Stimulated activated naive B cell treated with anti-CD40 and anti-IgM and Interleukin-4, amounts not matched to agents 10 μg/mL and 1 μg/mL and 100 μg/mL, for 72 hours (primary cell): ENCODE measurements at regions not wholly inside any gene's neighbourhood (a gene's known extent, or its start where the extent isn't known, plus 50 kb on each side); places are given as distances from the start of the nearest gene placed in this dataset.
"Not testable (repeated sequence)": the region's sequence is repeated elsewhere in the genome, so short reads cannot be mapped to it uniquely, and the experiment has no call there.

Experiments used
- ATAC-seq, 2 donors: fragments of 150-1000 bp; cut with Tn5 transposase; replicated peaks; 2 replicates each; pipeline ENCODE4 v1.10.0; 2021; ENCODE audit warnings: moderate library complexity in 1 of 2
- DNase-seq: peaks from one replicate; pipeline ENCODE4 v3.0.0; 2021
- H3K27ac Mint-ChIP-seq: one replicate; pipeline ENCODE4 v1.8.0; 2022; ENCODE audit warnings: mild to moderate bottlenecking, mixed read lengths
- H3K27me3 Mint-ChIP-seq, 2 donors: one replicate each; pipeline ENCODE4 v1.8.0; 2022; ENCODE audit warnings: mixed read lengths in 2 of 2
- H3K36me3 Mint-ChIP-seq, 2 donors: one replicate each; pipeline ENCODE4 v1.8.0; 2022; ENCODE audit warnings: mixed read lengths in 2 of 2, mild to moderate bottlenecking in 1 of 2
- H3K4me1 Mint-ChIP-seq, 2 donors: one replicate each; pipeline ENCODE4 v1.8.0; 2022; ENCODE audit warnings: mixed read lengths in 2 of 2, mild to moderate bottlenecking in 1 of 2
- H3K4me3 Mint-ChIP-seq, 2 donors: one replicate each; pipeline ENCODE4 v1.8.0; 2022; ENCODE audit warnings: mild to moderate bottlenecking in 2 of 2, mixed read lengths in 2 of 2, moderate library complexity in 1 of 2
- H3K9me3 Mint-ChIP-seq, 2 donors: one replicate each; pipeline ENCODE4 v1.8.0; 2022; ENCODE audit warnings: mixed read lengths in 2 of 2, mild to moderate bottlenecking in 1 of 2

- H3K4me1 Mint-ChIP-seq: peaks cover 13 to 29% of the 10 kb centered on the region in 2 donors
- peak; percentile 44 for DNase-seq
- H3K27ac Mint-ChIP-seq: peak overlapping the region; percentile 14
- H3K36me3 Mint-ChIP-seq: peaks cover 3 to 10% of the 10 kb centered on the region in 2 donors
- no peaks in the 10 kb centered on the region for H3K27me3 Mint-ChIP-seq
- no peak overlapping the region for H3K4me3 Mint-ChIP-seq
- peak; percentile 91 to 92 for ATAC-seq
- peaks cover 1 to 4% of the 10 kb centered on the region in 2 donors for H3K9me3 Mint-ChIP-seq
Observed at GRCh38 chr1:199089393-199090122, 450.7 kb downstream of the PTPRC start.

GRCh38 chr1:199095628-199096027 is 456.8 kb downstream of the PTPRC start:
- not testable (repeated sequence) for DNase-seq, H3K9me3 Mint-ChIP-seq, H3K27me3 Mint-ChIP-seq, H3K4me3 Mint-ChIP-seq, H3K27ac Mint-ChIP-seq, ATAC-seq, H3K36me3 Mint-ChIP-seq
- peaks cover 9 to 30% of the 10 kb centered on the region in 2 donors for H3K4me1 Mint-ChIP-seq

DNA sequence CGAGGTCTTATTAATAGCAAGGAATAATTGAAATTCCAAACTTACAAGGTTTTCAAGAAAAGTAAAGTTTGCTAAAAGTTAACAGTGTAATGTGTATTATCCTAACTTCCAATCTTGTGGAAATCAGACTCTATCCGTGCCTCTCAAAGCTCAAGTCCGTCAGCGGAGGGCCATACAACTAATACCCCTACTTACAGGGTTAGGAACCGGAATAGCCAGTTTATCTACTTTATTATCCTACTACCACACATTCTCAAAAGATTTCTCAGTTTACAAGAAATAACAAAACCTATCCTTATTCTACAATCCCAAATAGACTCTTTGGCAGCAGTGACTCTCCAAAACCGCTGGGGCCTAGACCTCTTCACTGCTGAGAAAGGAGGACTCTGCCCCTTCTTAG is 457.8 kb downstream of the PTPRC start:
- peaks cover 0 to 1% of the 10 kb centered on the region in 2 donors for H3K9me3 Mint-ChIP-seq
- H3K4me1 Mint-ChIP-seq: peaks cover 12 to 40% of the 10 kb centered on the region in 2 donors
- no peak for ATAC-seq
- peaks cover 0 to 4% of the 10 kb centered on the region in 2 donors for H3K36me3 Mint-ChIP-seq
- DNase-seq: no peak
- H3K27ac Mint-ChIP-seq: no peak overlapping the region
- no peaks in the 10 kb centered on the region for H3K27me3 Mint-ChIP-seq
- H3K4me3 Mint-ChIP-seq: no peak overlapping the region

DNA sequence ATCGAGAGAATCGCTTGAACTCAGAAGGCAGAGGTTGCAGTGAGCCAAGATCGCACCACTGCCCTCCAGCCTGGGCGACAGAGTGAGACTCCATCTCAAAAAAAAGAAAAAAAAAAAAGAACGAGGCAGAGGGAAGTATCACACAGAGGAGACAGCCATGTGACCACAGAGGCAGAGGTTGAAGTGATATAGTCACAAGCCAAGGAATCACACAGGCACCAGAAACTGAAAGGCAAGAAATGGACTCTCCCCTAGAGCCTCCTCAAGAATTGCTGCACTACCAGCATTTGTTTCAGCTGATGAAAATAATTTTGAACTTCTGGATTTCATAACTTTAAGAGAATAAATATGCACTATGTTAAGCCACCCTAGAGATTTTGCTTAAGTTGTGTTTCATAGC is 459.6 kb downstream of the PTPRC start:
- peaks cover 16 to 49% of the 10 kb centered on the region in 2 donors for H3K4me1 Mint-ChIP-seq
- H3K4me3 Mint-ChIP-seq: no peak overlapping the region
- DNase-seq (no peak), ATAC-seq (peak; percentile 57 to 58)
- H3K27me3 Mint-ChIP-seq: no peaks in the 10 kb centered on the region
- H3K36me3 Mint-ChIP-seq: no peaks in the 10 kb centered on the region
- no peak overlapping the region for H3K27ac Mint-ChIP-seq
- peaks cover 0 to 4% of the 10 kb centered on the region in 2 donors for H3K9me3 Mint-ChIP-seq

DNA sequence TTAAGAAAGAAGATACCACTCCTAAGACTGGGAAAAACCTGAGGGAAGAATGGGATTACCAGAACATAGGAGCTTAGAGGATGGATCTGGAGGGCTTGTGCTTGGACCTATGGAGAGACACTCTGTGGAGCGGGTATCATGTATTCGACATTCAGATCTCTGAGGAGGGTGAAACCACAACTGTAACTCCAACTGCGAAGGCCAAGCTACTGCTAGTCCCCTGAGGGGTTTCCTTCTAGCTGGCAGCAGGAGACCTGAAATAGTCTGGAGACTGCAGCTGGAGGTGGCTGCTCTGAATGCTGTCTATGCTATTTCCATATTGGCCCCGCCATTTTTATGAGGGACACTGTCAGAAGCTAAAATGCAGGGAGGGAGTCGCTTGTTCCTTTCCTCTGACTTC is 462.3 kb downstream of the PTPRC start:
- no peaks in the 10 kb centered on the region for H3K27me3 Mint-ChIP-seq
- DNase-seq: no peak
- no peak overlapping the region for H3K27ac Mint-ChIP-seq
- H3K4me3 Mint-ChIP-seq: no peak overlapping the region
- peaks cover 3 to 10% of the 10 kb centered on the region in 2 donors for H3K9me3 Mint-ChIP-seq
- no peak for ATAC-seq
- H3K36me3 Mint-ChIP-seq: peaks cover 2 to 9% of the 10 kb centered on the region in 2 donors
- H3K4me1 Mint-ChIP-seq: peaks cover 18 to 53% of the 10 kb centered on the region in 2 donors

GRCh38 chr1:199101635-199102034 is 462.8 kb downstream of the PTPRC start:
- no peak overlapping the region for H3K27ac Mint-ChIP-seq
- no peaks in the 10 kb centered on the region for H3K27me3 Mint-ChIP-seq
- no peak for DNase-seq
- peaks cover 6 to 13% of the 10 kb centered on the region in 2 donors for H3K9me3 Mint-ChIP-seq
- H3K4me3 Mint-ChIP-seq: no peak overlapping the region
- peaks cover 18 to 52% of the 10 kb centered on the region in 2 donors for H3K4me1 Mint-ChIP-seq
- H3K36me3 Mint-ChIP-seq: peaks cover 4 to 13% of the 10 kb centered on the region in 2 donors
- ATAC-seq: no peak

GRCh38 chr1:199102239-199102638 is 463.4 kb downstream of the PTPRC start:
- peaks cover 4 to 13% of the 10 kb centered on the region in 2 donors for H3K36me3 Mint-ChIP-seq
- H3K4me1 Mint-ChIP-seq: peaks cover 18 to 52% of the 10 kb centered on the region in 2 donors
- H3K4me3 Mint-ChIP-seq: peak overlapping the region in 1 of 2 donors; percentile 6
- peaks cover 6 to 14% of the 10 kb centered on the region in 2 donors for H3K9me3 Mint-ChIP-seq
- H3K27ac Mint-ChIP-seq: peak overlapping the region; percentile 20
- peak; percentile 18 for DNase-seq
- ATAC-seq: peak; percentile 82 to 83
- no peaks in the 10 kb centered on the region for H3K27me3 Mint-ChIP-seq

GRCh38 chr1:199109160-199109559 is 470.3 kb downstream of the PTPRC start:
- no peak for DNase-seq
- no peaks in the 10 kb centered on the region for H3K27me3 Mint-ChIP-seq

GRCh38 chr1:199112365-199112764 is 473.5 kb downstream of the PTPRC start:
- no peaks in the 10 kb centered on the region for H3K27me3 Mint-ChIP-seq
- ATAC-seq (no peak), DNase-seq (no peak)
- H3K9me3 Mint-ChIP-seq: peaks cover 4 to 5% of the 10 kb centered on the region in 2 donors
- H3K36me3 Mint-ChIP-seq: no peaks in the 10 kb centered on the region
- H3K4me1 Mint-ChIP-seq: peaks cover 7 to 14% of the 10 kb centered on the region in 2 donors
- no peak overlapping the region for H3K4me3 Mint-ChIP-seq
- H3K27ac Mint-ChIP-seq: no peak overlapping the region

More at GRCh38 chr1:199109160-199109559, 470.3 kb downstream of the PTPRC start:
- Mint-ChIP-seq H3K9me3 (peaks cover 10 to 15% of the 10 kb centered on the region in 2 donors), H3K4me3 (no peak overlapping the region), H3K36me3 (peaks cover 4 to 13% of the 10 kb centered on the region in 2 donors), H3K4me1 (peaks cover 11 to 21% of the 10 kb centered on the region in 2 donors), H3K27ac (no peak overlapping the region)
- ATAC-seq: no peak

- Mint-ChIP-seq H3K4me1 (peaks cover 7 to 14% of the 10 kb centered on the region in 2 donors), H3K27ac (no peak overlapping the region), H3K4me3 (no peak overlapping the region), H3K9me3 (peaks cover 2 to 4% of the 10 kb centered on the region in 2 donors), H3K36me3 (no peaks in the 10 kb centered on the region), H3K27me3 (no peaks in the 10 kb centered on the region)
- DNase-seq: peak; percentile 19
- ATAC-seq: peak; percentile 51 to 71
Observed at GRCh38 chr1:199113265-199113869, 474.5 kb downstream of the PTPRC start.

DNA sequence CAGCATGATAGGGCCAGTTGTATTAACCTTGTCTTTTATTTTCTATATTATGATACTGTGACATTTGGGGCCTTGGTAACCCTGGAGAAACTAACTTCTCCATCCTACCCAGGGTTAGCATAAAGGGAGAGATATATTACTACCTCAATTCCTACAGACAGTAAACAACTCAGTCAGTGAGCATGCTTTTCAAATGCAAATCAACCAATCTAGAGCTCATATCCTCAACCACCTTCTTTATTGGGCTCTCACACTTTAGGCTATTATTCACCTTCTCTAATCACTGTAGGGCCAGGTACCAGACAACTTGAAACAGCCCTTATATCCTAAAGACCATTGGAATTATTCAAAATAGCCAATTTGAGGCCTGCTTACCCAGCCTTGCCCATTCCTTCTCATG is 477.6 kb downstream of the PTPRC start:
- no peaks in the 10 kb centered on the region for H3K27me3 Mint-ChIP-seq
- ATAC-seq: no peak

DNA sequence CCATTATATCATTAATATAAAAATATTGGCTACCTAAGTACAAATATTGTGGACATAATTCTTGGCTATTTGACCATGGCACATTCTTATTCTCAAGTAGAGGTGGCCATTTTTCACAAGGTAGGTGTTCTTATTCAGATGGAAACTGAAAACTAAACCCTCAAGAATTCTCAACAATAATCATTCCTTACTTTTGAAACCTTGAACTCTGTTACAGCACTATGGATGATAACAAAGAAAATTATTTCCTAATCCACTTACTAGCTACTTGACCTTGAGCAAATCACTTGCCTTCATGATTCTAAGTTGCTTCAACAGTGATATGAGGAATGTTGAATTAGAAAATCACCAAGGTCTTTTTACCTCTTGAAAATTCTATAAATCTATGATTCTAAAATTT is 482.2 kb downstream of the PTPRC start:
- Mint-ChIP-seq H3K4me3 (no peak overlapping the region), H3K27ac (no peak overlapping the region), H3K4me1 (peaks cover 5% of the 10 kb centered on the region in 2 donors), H3K9me3 (no peaks in the 10 kb centered on the region), H3K27me3 (no peaks in the 10 kb centered on the region), H3K36me3 (no peaks in the 10 kb centered on the region)
- no peak for DNase-seq
- no peak for ATAC-seq

More for the DNA sequence above, 477.6 kb downstream of the PTPRC start:
- DNase-seq: no peak
- peaks cover 7 to 9% of the 10 kb centered on the region in 2 donors for H3K4me1 Mint-ChIP-seq
- no peak overlapping the region for H3K4me3 Mint-ChIP-seq
- H3K36me3 Mint-ChIP-seq: no peaks in the 10 kb centered on the region
- H3K27ac Mint-ChIP-seq: no peak overlapping the region
- no peaks in the 10 kb centered on the region for H3K9me3 Mint-ChIP-seq

GRCh38 chr1:199122085-199122484 is 483.2 kb downstream of the PTPRC start:
- ATAC-seq: no peak
- no peak for DNase-seq
- no peak overlapping the region for H3K27ac Mint-ChIP-seq
- H3K9me3 Mint-ChIP-seq: no peaks in the 10 kb centered on the region
- H3K4me1 Mint-ChIP-seq: peaks cover 2 to 5% of the 10 kb centered on the region in 2 donors
- H3K36me3 Mint-ChIP-seq: no peaks in the 10 kb centered on the region
- no peaks in the 10 kb centered on the region for H3K27me3 Mint-ChIP-seq
- H3K4me3 Mint-ChIP-seq: no peak overlapping the region

- peaks cover 2 to 5% of the 10 kb centered on the region in 2 donors for H3K4me1 Mint-ChIP-seq
- DNase-seq: no peak
- no peak overlapping the region for H3K27ac Mint-ChIP-seq
Observed at GRCh38 chr1:199122532-199123311, 483.9 kb downstream of the PTPRC start.

More at GRCh38 chr1:199122532-199123311, 483.9 kb downstream of the PTPRC start:
- Mint-ChIP-seq H3K27me3 (no peaks in the 10 kb centered on the region), H3K9me3 (no peaks in the 10 kb centered on the region), H3K36me3 (no peaks in the 10 kb centered on the region), H3K4me3 (no peak overlapping the region)
- peak; percentile 75 to 79 for ATAC-seq
